ENCODE measurements at regions not wholly inside any gene's neighbourhood (a gene's known extent, or its start where the extent isn't known, plus 50 kb on each side); places are given as distances from the start of the nearest gene placed in this dataset.
"Not testable (repeated sequence)": the region's sequence is repeated elsewhere in the genome, so short reads cannot be mapped to it uniquely, and the experiment has no call there.

DNA sequence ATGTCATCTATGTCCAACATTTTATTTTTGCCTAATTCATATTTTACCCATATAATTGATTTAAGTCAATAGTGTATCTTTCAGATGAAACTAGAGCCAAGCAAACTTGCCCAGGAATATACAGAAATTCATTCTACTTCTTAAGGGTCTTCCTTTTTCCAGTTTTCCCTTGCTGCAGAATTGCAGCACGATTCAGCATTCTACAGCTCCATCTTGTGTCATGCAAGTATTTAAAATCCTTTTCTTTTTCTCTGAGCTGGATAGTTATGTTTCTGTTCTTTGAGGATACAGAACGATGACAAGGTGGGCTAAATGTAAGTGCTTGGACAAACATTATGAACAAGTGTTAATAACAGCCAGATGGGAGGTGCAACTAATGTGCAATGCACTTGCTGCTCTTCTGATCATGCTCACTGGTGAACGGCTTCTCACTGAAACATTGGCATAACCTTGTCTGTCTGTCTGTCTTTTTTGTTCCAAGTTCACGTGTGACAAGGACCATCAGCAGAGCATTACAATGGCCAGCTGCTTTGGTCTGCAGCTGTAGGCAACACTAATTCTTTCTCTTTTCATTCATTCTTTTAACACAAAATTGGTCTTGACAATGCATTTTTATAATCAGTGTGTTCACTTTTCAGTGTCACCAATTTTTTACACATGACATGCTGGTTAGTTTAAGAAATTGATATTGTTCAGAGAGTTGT is 1821.7 kb downstream of the ARAP2 start:
- H3K4me1 Mint-ChIP-seq: no peaks in the 10 kb centered on the region
- no peaks in the 10 kb centered on the region for H3K27me3 Mint-ChIP-seq
- DNase-seq (no peak), ATAC-seq (ENCODE audit: low read depth) (no peak)
- intact Hi-C loops (cut with micrococcal nuclease): no loop called here
- ChIA-PET POLR2A (no interaction called here), CTCF (no interaction called here)
- TF ChIP-seq, protein P1, sequence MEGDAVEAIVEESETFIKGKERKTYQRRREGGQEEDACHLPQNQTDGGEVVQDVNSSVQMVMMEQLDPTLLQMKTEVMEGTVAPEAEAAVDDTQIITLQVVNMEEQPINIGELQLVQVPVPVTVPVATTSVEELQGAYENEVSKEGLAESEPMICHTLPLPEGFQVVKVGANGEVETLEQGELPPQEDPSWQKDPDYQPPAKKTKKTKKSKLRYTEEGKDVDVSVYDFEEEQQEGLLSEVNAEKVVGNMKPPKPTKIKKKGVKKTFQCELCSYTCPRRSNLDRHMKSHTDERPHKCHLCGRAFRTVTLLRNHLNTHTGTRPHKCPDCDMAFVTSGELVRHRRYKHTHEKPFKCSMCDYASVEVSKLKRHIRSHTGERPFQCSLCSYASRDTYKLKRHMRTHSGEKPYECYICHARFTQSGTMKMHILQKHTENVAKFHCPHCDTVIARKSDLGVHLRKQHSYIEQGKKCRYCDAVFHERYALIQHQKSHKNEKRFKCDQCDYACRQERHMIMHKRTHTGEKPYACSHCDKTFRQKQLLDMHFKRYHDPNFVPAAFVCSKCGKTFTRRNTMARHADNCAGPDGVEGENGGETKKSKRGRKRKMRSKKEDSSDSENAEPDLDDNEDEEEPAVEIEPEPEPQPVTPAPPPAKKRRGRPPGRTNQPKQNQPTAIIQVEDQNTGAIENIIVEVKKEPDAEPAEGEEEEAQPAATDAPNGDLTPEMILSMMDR (IDR thresholded peaks at IDR 0.05): no peak
- H3K9me3 Mint-ChIP-seq: no peaks in the 10 kb centered on the region
- no peak overlapping the region for H3K4me3 Mint-ChIP-seq
- no peaks in the 10 kb centered on the region for H3K36me3 Mint-ChIP-seq (ENCODE audit: low read depth)
- H3K27ac Mint-ChIP-seq: no peak overlapping the region

DNA sequence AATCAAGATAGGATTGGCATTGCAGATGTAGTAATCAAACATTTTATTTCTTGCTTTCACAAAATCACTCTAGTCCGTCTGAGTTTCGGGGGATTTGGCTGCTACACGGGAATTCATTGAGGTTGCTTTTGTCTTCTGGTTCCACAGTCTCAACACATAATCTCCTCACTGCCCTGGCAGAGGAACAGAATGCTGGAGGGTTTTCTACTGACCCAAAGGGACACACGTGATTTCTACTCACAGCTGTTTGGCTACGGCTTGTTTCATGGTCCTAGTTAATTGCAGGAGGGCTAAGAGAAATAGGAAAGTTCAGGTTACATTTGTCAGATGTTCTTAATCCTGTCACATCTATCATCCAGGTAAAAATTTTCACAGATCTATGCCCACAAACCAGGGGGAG is 1811.6 kb downstream of the ARAP2 start:
- CTCF ChIA-PET: no interaction called here
- Mint-ChIP-seq H3K4me1 (no peaks in the 10 kb centered on the region), H3K9me3 (no peaks in the 10 kb centered on the region), H3K4me3 (no peak overlapping the region), H3K27ac (no peak overlapping the region), H3K27me3 (no peaks in the 10 kb centered on the region), H3K36me3 (ENCODE audit: low read depth) (no peaks in the 10 kb centered on the region)
- intact Hi-C loops (cut with micrococcal nuclease): no loop called here
- TF ChIP-seq, protein P1 (IDR thresholded peaks at IDR 0.05): no peak
- DNase-seq (no peak), ATAC-seq (ENCODE audit: low read depth) (no peak)
- POLR2A ChIA-PET: no interaction called here

DNA sequence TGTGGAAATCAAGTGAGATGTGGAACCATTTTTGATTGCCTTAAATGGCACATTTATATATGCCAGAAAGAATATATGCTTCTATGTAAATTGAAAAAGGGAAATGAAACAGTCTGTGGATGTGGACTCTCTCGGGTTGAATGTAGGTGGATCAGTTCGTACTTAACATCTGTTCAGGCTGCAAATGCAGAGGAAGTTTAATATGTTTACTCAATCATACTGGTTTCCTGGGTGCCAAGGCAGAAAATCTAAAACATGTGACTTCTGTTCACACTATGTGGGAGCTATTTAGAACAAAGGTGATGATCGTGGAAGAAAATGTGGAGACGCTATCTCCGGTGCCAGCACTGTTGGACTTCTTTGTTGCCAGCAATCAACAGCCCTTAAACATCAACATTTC is 1809.9 kb downstream of the ARAP2 start:
- DNase-seq; H3K9me3 Mint-ChIP-seq; H3K27me3 Mint-ChIP-seq; H3K4me1 Mint-ChIP-seq; H3K27ac Mint-ChIP-seq; CTCF ChIA-PET; intact Hi-C loops (cut with micrococcal nuclease); POLR2A ChIA-PET; H3K4me3 Mint-ChIP-seq; H3K36me3 Mint-ChIP-seq (ENCODE audit: low read depth); ATAC-seq (ENCODE audit: low read depth): not testable (repeated sequence)

DNA sequence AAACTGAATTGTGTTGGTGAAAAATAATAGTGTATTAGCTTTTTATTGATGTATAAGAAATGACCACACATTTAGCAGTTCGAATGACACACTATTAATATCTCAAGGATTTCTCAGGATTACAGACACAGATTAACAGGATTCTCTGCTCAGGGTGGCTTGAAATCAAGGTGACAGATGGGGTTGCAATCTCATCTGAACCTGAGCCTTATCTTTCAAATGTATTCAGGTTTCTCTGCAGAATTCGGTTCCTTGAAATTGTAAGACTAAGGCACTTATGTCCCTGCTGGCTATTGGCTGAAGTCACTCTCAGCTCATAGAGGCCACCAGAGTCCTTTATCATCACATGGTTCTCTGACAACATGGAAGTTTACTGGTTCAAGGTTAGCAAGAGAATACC is 1780.1 kb downstream of the ARAP2 start:
- no peak overlapping the region for H3K27ac Mint-ChIP-seq
- POLR2A ChIA-PET: no interaction called here
- TF ChIP-seq, protein P1 (IDR thresholded peaks at IDR 0.05): no peak
- no peak overlapping the region for H3K4me3 Mint-ChIP-seq
- peaks cover 6% of the 10 kb centered on the region for H3K9me3 Mint-ChIP-seq
- H3K27me3 Mint-ChIP-seq: no peaks in the 10 kb centered on the region
- CTCF ChIA-PET: no interaction called here
- H3K36me3 Mint-ChIP-seq (ENCODE audit: low read depth): no peaks in the 10 kb centered on the region
- intact Hi-C loops (cut with micrococcal nuclease): no loop called here
- H3K4me1 Mint-ChIP-seq: no peaks in the 10 kb centered on the region
- DNase-seq (no peak), ATAC-seq (ENCODE audit: low read depth) (no peak)

DNA sequence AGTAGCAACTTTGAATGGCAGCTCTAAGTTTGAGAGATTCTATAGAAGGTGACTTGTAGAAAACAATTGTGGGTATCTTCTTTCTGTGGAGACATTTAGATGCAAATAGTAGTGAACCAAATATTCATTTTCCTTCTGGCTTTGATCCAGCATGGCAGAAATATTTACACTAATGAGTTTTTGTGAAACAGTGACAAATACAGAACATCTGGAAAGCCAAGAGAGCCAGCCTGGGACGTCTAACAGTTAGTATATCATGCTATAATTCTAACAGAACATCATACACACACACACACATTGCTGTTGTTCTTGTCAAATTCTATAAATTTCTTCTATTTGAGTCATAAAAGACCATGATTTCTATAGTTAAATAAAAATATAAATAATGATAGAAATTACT is 1777.9 kb downstream of the ARAP2 start:
- Mint-ChIP-seq H3K27ac (no peak overlapping the region), H3K4me3 (no peak overlapping the region), H3K4me1 (no peaks in the 10 kb centered on the region), H3K27me3 (no peaks in the 10 kb centered on the region), H3K9me3 (peaks cover 6% of the 10 kb centered on the region), H3K36me3 (ENCODE audit: low read depth) (no peaks in the 10 kb centered on the region)
- intact Hi-C loops (cut with micrococcal nuclease): no loop called here
- ChIA-PET CTCF (no interaction called here), POLR2A (no interaction called here)
- no peak for DNase-seq
- ATAC-seq (ENCODE audit: low read depth): no peak
- TF ChIP-seq, protein P1 (IDR thresholded peaks at IDR 0.05): no peak

DNA sequence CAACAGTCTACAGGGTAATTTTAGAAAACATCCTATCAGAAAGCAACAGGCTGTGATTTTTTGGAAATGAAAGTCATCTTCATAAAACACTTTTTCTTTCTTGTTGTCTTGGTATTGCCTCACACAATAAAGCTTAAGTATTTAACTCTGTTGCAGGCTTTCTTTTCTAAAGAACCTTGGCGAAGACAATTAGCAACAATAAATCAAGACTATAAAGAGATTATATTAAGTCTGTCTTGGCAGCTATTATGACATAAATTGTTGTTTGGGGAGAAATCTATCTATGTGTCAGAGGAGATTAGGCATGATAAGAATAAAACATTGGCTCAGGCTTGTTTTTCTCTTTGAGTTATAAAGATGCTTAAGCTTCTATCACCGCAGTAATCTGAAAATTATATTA is 1774.8 kb downstream of the ARAP2 start:
- Mint-ChIP-seq H3K9me3 (peaks cover 2% of the 10 kb centered on the region), H3K4me3 (no peak overlapping the region)
- POLR2A ChIA-PET: no interaction called here

More for the DNA sequence above, 1774.8 kb downstream of the ARAP2 start:
- no peak overlapping the region for H3K27ac Mint-ChIP-seq
- H3K27me3 Mint-ChIP-seq: no peaks in the 10 kb centered on the region
- no peak for DNase-seq
- ATAC-seq (ENCODE audit: low read depth): no peak
- no peaks in the 10 kb centered on the region for H3K36me3 Mint-ChIP-seq (ENCODE audit: low read depth)
- TF ChIP-seq, protein P1 (IDR thresholded peaks at IDR 0.05): no peak
- CTCF ChIA-PET: no interaction called here
- intact Hi-C loops (cut with micrococcal nuclease): no loop called here
- H3K4me1 Mint-ChIP-seq: no peaks in the 10 kb centered on the region

Data from activated B cell treated with CpG ODN at 0.5 μM for 24 hours (primary cell).